AML-193 (cell line): ENCODE measurements at regions not wholly inside any gene's neighbourhood (a gene's known extent, or its start where the extent isn't known, plus 50 kb on each side); places are given as distances from the start of the nearest gene placed in this dataset.

ENCODE experiments used
- DNase-seq, 2 experiments: peaks; one replicate each; lab custom pipeline; 2025; lab: John Stamatoyannopoulos, UW

GRCh38 chr15:31830591-31830990, 199.7 kb upstream of the CHRNA7 start:
- no peak for DNase-seq

- no peak for DNase-seq
These were observed 198.7 kb upstream of the CHRNA7 start for GRCh38 chr15:31831596-31831995.

- no peak for DNase-seq
These were observed 195.7 kb upstream of the CHRNA7 start for GRCh38 chr15:31834654-31835053.

- no peak for DNase-seq
These were observed 190.9 kb upstream of the CHRNA7 start for GRCh38 chr15:31839388-31839787.

- DNase-seq: no peak
These were observed 189.4 kb upstream of the CHRNA7 start for GRCh38 chr15:31840849-31841476.

GRCh38 chr15:31842532-31843195, 187.7 kb upstream of the CHRNA7 start:
- no peak for DNase-seq

- DNase-seq: no peak
These were observed 186.8 kb upstream of the CHRNA7 start for GRCh38 chr15:31843426-31844055.

- no peak for DNase-seq
These were observed 184.5 kb upstream of the CHRNA7 start for GRCh38 chr15:31845791-31846190.

GRCh38 chr15:31847961-31848360, 182.4 kb upstream of the CHRNA7 start:
- DNase-seq: no peak

GRCh38 chr15:31848621-31849020, 181.7 kb upstream of the CHRNA7 start:
- DNase-seq: no peak

- no peak for DNase-seq
These were observed 177.1 kb upstream of the CHRNA7 start for GRCh38 chr15:31852933-31853799.

- no peak for DNase-seq
These were observed 173.7 kb upstream of the CHRNA7 start for GRCh38 chr15:31856581-31856980.

GRCh38 chr15:31857194-31857593, 173.1 kb upstream of the CHRNA7 start:
- DNase-seq: no peak

GRCh38 chr15:31858026-31858425, 172.3 kb upstream of the CHRNA7 start:
- no peak for DNase-seq

GRCh38 chr15:31866248-31866647, 164.1 kb upstream of the CHRNA7 start:
- DNase-seq: no peak

GRCh38 chr15:31867536-31868442, 162.5 kb upstream of the CHRNA7 start:
- peak; percentile 43 to 59 for DNase-seq

- no peak for DNase-seq
These were observed 160.5 kb upstream of the CHRNA7 start for GRCh38 chr15:31869686-31870307.

- peak; percentile 57 to 70 for DNase-seq
These were observed 159.8 kb upstream of the CHRNA7 start, which contains the start of gene OTUD7A for GRCh38 chr15:31870328-31871165. Gene OTUD7A (minus strand): TSS chr15:31870673.

GRCh38 chr15:31871166-31871886, 159.0 kb upstream of the CHRNA7 start:
- DNase-seq: peak; percentile 8 to 19
